ENCODE measurements at regions not wholly inside any gene's neighbourhood (a gene's known extent, or its start where the extent isn't known, plus 50 kb on each side); places are given as distances from the start of the nearest gene placed in this dataset.

- Histone ChIP-seq H3K79me2 (ENCODE audit: insufficient read depth, low read length) (no peaks in the 10 kb centered on the region), H3K36me3 (ENCODE audit: insufficient read depth, low read length) (no peaks in the 10 kb centered on the region), H3K9me3 (ENCODE audit: insufficient read depth, low read length, severe bottlenecking) (no peaks in the 10 kb centered on the region), H4K20me1 (ENCODE audit: insufficient read depth, low read length) (no peaks in the 10 kb centered on the region), H3K27me3 (ENCODE audit: insufficient read depth, low read length, poor library complexity) (peaks cover 8% of the 10 kb centered on the region), H3K4me3 (ENCODE audit: low read depth in 1 of 2, low read length in 2 of 2) (no peak overlapping the region), H3K4me1 (ENCODE audit: insufficient read depth, low read length) (no peaks in the 10 kb centered on the region), H3K27ac (ENCODE audit: low read length) (no peak overlapping the region), H3K4me2 (ENCODE audit: insufficient read depth, low read length) (no peak overlapping the region), H3K9ac (ENCODE audit: low read depth, low read length) (no peak overlapping the region), H2AFZ (ENCODE audit: low read depth, low read length) (no peak overlapping the region)
- TF ChIP-seq EZH2 (IDR thresholded peaks at IDR 0.05; ENCODE audit: borderline replicate concordance, low read depth, low read length, severe bottlenecking) (no peak), CTCF (IDR thresholded peaks at IDR 0.05; ENCODE audit: borderline replicate concordance, extremely low read depth, low read length, poor library complexity, severe bottlenecking) (no peak)
- no peak for ATAC-seq (ENCODE audit: insufficient read depth, low read depth)
- DNase-seq = no peak
Measured at GRCh38 chr5:2094616-2094995, 211.9 kb upstream of the IRX4 start.

GRCh38 chr5:2093859-2094615 lies 211.3 kb upstream of the IRX4 start:
- H3K4me3 ChIP-seq (ENCODE audit: low read depth in 1 of 2, low read length in 2 of 2) = no peak overlapping the region
- H3K9me3 ChIP-seq (ENCODE audit: insufficient read depth, low read length, severe bottlenecking) = no peaks in the 10 kb centered on the region
- no peaks in the 10 kb centered on the region for H4K20me1 ChIP-seq (ENCODE audit: insufficient read depth, low read length)
- H3K4me2 ChIP-seq (ENCODE audit: insufficient read depth, low read length) = no peak overlapping the region
- H3K79me2 ChIP-seq (ENCODE audit: insufficient read depth, low read length) = no peaks in the 10 kb centered on the region
- no peak overlapping the region for H3K9ac ChIP-seq (ENCODE audit: low read depth, low read length)
- H3K4me1 ChIP-seq (ENCODE audit: insufficient read depth, low read length) = no peaks in the 10 kb centered on the region
- no peak for TF ChIP-seq EZH2 (IDR thresholded peaks at IDR 0.05; ENCODE audit: borderline replicate concordance, low read depth, low read length, severe bottlenecking)
- no peak for TF ChIP-seq CTCF (IDR thresholded peaks at IDR 0.05; ENCODE audit: borderline replicate concordance, extremely low read depth, low read length, poor library complexity, severe bottlenecking)
- peaks cover 11% of the 10 kb centered on the region for H3K27me3 ChIP-seq (ENCODE audit: insufficient read depth, low read length, poor library complexity)
- no peak overlapping the region for H2AFZ ChIP-seq (ENCODE audit: low read depth, low read length)
- H3K27ac ChIP-seq (ENCODE audit: low read length) = no peak overlapping the region
- ATAC-seq (ENCODE audit: insufficient read depth, low read depth) (no peak), DNase-seq (no peak)
- no peaks in the 10 kb centered on the region for H3K36me3 ChIP-seq (ENCODE audit: insufficient read depth, low read length)

GRCh38 chr5:2091921-2092320 lies 209.2 kb upstream of the IRX4 start:
- H3K36me3 ChIP-seq (ENCODE audit: insufficient read depth, low read length) = no peaks in the 10 kb centered on the region
- ATAC-seq (ENCODE audit: insufficient read depth, low read depth) (no peak), DNase-seq (no peak)
- no peak overlapping the region for H3K4me3 ChIP-seq (ENCODE audit: low read depth in 1 of 2, low read length in 2 of 2)
- TF ChIP-seq CTCF (IDR thresholded peaks at IDR 0.05; ENCODE audit: borderline replicate concordance, extremely low read depth, low read length, poor library complexity, severe bottlenecking) (no peak), EZH2 (IDR thresholded peaks at IDR 0.05; ENCODE audit: borderline replicate concordance, low read depth, low read length, severe bottlenecking) (no peak)
- no peak overlapping the region for H3K9ac ChIP-seq (ENCODE audit: low read depth, low read length)
- no peaks in the 10 kb centered on the region for H4K20me1 ChIP-seq (ENCODE audit: insufficient read depth, low read length)
- no peak overlapping the region for H3K27ac ChIP-seq (ENCODE audit: low read length)
- H3K27me3 ChIP-seq (ENCODE audit: insufficient read depth, low read length, poor library complexity) = peaks cover 12% of the 10 kb centered on the region
- H3K4me2 ChIP-seq (ENCODE audit: insufficient read depth, low read length) = no peak overlapping the region
- H3K79me2 ChIP-seq (ENCODE audit: insufficient read depth, low read length) = no peaks in the 10 kb centered on the region
- no peaks in the 10 kb centered on the region for H3K9me3 ChIP-seq (ENCODE audit: insufficient read depth, low read length, severe bottlenecking)
- no peaks in the 10 kb centered on the region for H3K4me1 ChIP-seq (ENCODE audit: insufficient read depth, low read length)
- H2AFZ ChIP-seq (ENCODE audit: low read depth, low read length) = no peak overlapping the region

Measured in DND-41 (cell line).